HG03432 (cell line): ENCODE measurements at regions not wholly inside any gene's neighbourhood (a gene's known extent, or its start where the extent isn't known, plus 50 kb on each side); places are given as distances from the start of the nearest gene placed in this dataset.

Experiments
- ATAC-seq: cut with Tn5 transposase; IDR thresholded peaks from one replicate; pipeline ENCODE4 v1.9.1; 2021; ENCODE audit warnings: mild to moderate bottlenecking, moderate library complexity; ENCODE audit not compliant: unreplicated experiment

- ATAC-seq: no peak
Measured at GRCh38 chr4:183846951-183847350, 58.2 kb upstream of the STOX2 start.

GRCh38 chr4:183848805-183849204 is 56.3 kb upstream of the STOX2 start:
- no peak for ATAC-seq

GRCh38 chr4:183852910-183853547 is 52.1 kb upstream of the STOX2 start:
- no peak for ATAC-seq

GRCh38 chr4:183853548-183853940 is 51.6 kb upstream of the STOX2 start:
- no peak for ATAC-seq
